ENCODE measurements at regions not wholly inside any gene's neighbourhood (a gene's known extent, or its start where the extent isn't known, plus 50 kb on each side); places are given as distances from the start of the nearest gene placed in this dataset.

- TF ChIP-seq TSHZ2 (CRISPR knock-in tag; IDR thresholded peaks at IDR 0.05) (no peak), ZFP30 (CRISPR knock-in tag; IDR thresholded peaks at IDR 0.05) (no peak), ESRRG (CRISPR knock-in tag; IDR thresholded peaks at IDR 0.05) (no peak), PATZ1 (CRISPR knock-in tag; IDR thresholded peaks at IDR 0.05; ENCODE audit: borderline replicate concordance) (no peak), POU6F1 (CRISPR knock-in tag; IDR thresholded peaks at IDR 0.05; ENCODE audit: borderline replicate concordance, low read depth) (no peak), CREB5 (CRISPR knock-in tag; IDR thresholded peaks at IDR 0.05; ENCODE audit: low read depth) (no peak), ZNF70 (CRISPR knock-in tag; IDR thresholded peaks at IDR 0.05) (no peak), GLIS3 (CRISPR knock-in tag; IDR thresholded peaks at IDR 0.05) (no peak), OSR1 (CRISPR knock-in tag; IDR thresholded peaks at IDR 0.05) (no peak)
These were observed 246.6 kb downstream of the PRELID2 start for GRCh38 chr5:145588558-145588957.
